HCT116 (cell line): ENCODE measurements at regions not wholly inside any gene's neighbourhood (a gene's known extent, or its start where the extent isn't known, plus 50 kb on each side); places are given as distances from the start of the nearest gene placed in this dataset.

Experiments used
- ATAC-seq: fragments of 200-7000 bp; cut with Tn5 transposase; 2 replicates; pipeline ENCODE4 v1.9.1; 2020; ENCODE audit warnings: mild to moderate bottlenecking, moderate library complexity
- BruUV-seq: library from RNA; stranded (reverse); fragments of 400-500 nt; replicated peaks from 2 replicates; lab custom pipeline; 2021; lab: Mats Ljungman, UMichigan
- CTCF ChIA-PET: fragments of 300-600 bp; sonication (Branson Sonifier 250); formaldehyde crosslinking; loops from one replicate; lab custom pipeline; 2021; ENCODE audit warnings: antibody characterized with exemption; lab: Charles Lee
- POLR2A ChIA-PET: fragments of 300-600, 350-600 bp; sonication (Branson Sonifier 250); formaldehyde crosslinking; loops from one replicate; lab custom pipeline; 2021; ENCODE audit warnings: antibody characterized with exemption; lab: Charles Lee
- RAD21 ChIA-PET, 2 experiments: fragments of 300-600 bp; sonication (Branson Sonifier 250); formaldehyde crosslinking; loops; one replicate each; lab custom pipeline; 2023; ENCODE audit warnings: low total read pairs in 2 of 2; ENCODE audit not compliant: uncharacterized antibody in 2 of 2, unreplicated experiment in 2 of 2, low non-redundant PET in 1 of 2; lab: Charles Lee
- DNase-seq: peaks from one replicate; pipeline ENCODE4 v3.0.0-alpha.2; 2010; ENCODE audit warnings: low read depth, low spot score
- H2AFZ ChIP-seq: fragments of 200-600 bp; shearing (Covaris generic), sonication (generic); 2 replicates; pipeline ENCODE4 v1.6.1; 2017; ENCODE audit warnings: low read depth, mixed run types, mixed read lengths, antibody characterized with exemption, low read length; ENCODE audit not compliant: poor library complexity, severe bottlenecking
- H3K27ac ChIP-seq: 2 replicates; pipeline ENCODE4 v1.5.1; 2012; ENCODE audit warnings: low read depth, low read length
- H3K27me3 ChIP-seq: fragments of 200-600 bp; sonication (generic); 2 replicates; pipeline ENCODE4 v1.6.1; 2016; ENCODE audit warnings: mixed run types, low read length, mixed read lengths; ENCODE audit not compliant: insufficient read depth
- H3K36me3 ChIP-seq, 2 experiments: fragments of 200-500 bp in 1 of 2; fragments of 200-600 bp in 1 of 2; sonication (Bioruptor generic) in 1 of 2; sonication (generic) in 1 of 2; 2 replicates each; pipeline versions ENCODE4 v1.5.1 to v1.6.1; 2014 to 2016; ENCODE audit warnings: low read length in 2 of 2, inconsistent platforms in 1 of 2, mixed read lengths in 1 of 2, mixed run types in 1 of 2; ENCODE audit not compliant: insufficient read depth in 2 of 2, control insufficient read depth in 1 of 2
- H3K4me1 ChIP-seq, 2 experiments: fragments of 200-600 bp in 1 of 2; sonication (generic) in 1 of 2; 2 replicates each; pipeline versions ENCODE4 v1.5.1 to v1.6.1; 2012 to 2017; ENCODE audit warnings: low read length in 2 of 2, inconsistent platforms in 1 of 2, mild to moderate bottlenecking in 1 of 2, mixed read lengths in 1 of 2, mixed run types in 1 of 2, moderate library complexity in 1 of 2; ENCODE audit not compliant: insufficient read depth in 2 of 2, control insufficient read depth in 1 of 2
- H3K4me2 ChIP-seq: fragments of 200-600 bp; sonication (generic); 2 replicates; pipeline ENCODE4 v1.6.1; 2017; ENCODE audit warnings: mixed run types, low read length, mixed read lengths
- H3K4me3 ChIP-seq, 2 experiments: fragments of 200-600 bp in 1 of 2; sonication (generic) in 1 of 2; replicated peaks in 1 of 2; 2 replicates each; pipeline ENCODE4 v1.5.1; 2011 to 2016; ENCODE audit warnings: low read length in 2 of 2, control low read depth in 1 of 2, low read depth in 1 of 2, mild to moderate bottlenecking in 1 of 2, mixed read lengths in 1 of 2, mixed run types in 1 of 2
- H3K79me2 ChIP-seq: fragments of 200-600 bp; sonication (generic); 2 replicates; pipeline ENCODE4 v1.6.1; 2017; ENCODE audit warnings: mild to moderate bottlenecking, mixed run types, low read length, moderate library complexity, mixed read lengths; ENCODE audit not compliant: insufficient read depth
- H3K9ac ChIP-seq: fragments of 200-600 bp; sonication (generic); 2 replicates; pipeline ENCODE4 v1.6.1; 2016; ENCODE audit warnings: low read length, mixed read lengths
- H3K9me2 ChIP-seq: fragments of 200-600 bp; sonication (generic), shearing (Covaris generic); 2 replicates; pipeline ENCODE4 v1.6.1; 2017; ENCODE audit warnings: mixed run types, mild to moderate bottlenecking, moderate library complexity; ENCODE audit not compliant: insufficient read depth
- H3K9me3 ChIP-seq, 2 experiments: fragments of 200-500 bp in 1 of 2; fragments of 200-600 bp in 1 of 2; sonication (Bioruptor generic) in 1 of 2; sonication (generic) in 1 of 2; 2 replicates each; pipeline ENCODE4 v1.6.1; 2014 to 2017; ENCODE audit warnings: low read length in 2 of 2, mixed read lengths in 2 of 2, inconsistent platforms in 1 of 2, low read depth in 1 of 2, mild to moderate bottlenecking in 1 of 2, mixed run types in 1 of 2, moderate library complexity in 1 of 2; ENCODE audit not compliant: control insufficient read depth in 1 of 2, insufficient read depth in 1 of 2
- H4K20me1 ChIP-seq: fragments of 200-600 bp; sonication (generic), shearing (Covaris generic); 2 replicates; pipeline ENCODE4 v1.6.1; 2017; ENCODE audit warnings: mixed run types, mild to moderate bottlenecking, moderate library complexity; ENCODE audit not compliant: insufficient read depth
- ELF1 ChIP-seq: IDR thresholded peaks from 2 replicates; pipeline ENCODE4 v1.6.1; 2012; ENCODE audit warnings: low read depth, borderline replicate concordance
- EZH2 ChIP-seq: fragments of 200-600 bp; sonication (generic); IDR thresholded peaks from 2 replicates; pipeline ENCODE4 v1.6.1; 2017; ENCODE audit warnings: antibody characterized with exemption, mixed run types
- EZH2phosphoT487 ChIP-seq: fragments of 200-600 bp; IDR thresholded peaks from 2 replicates; pipeline ENCODE4 v1.6.1; 2018; ENCODE audit warnings: antibody characterized with exemption, borderline replicate concordance
- POLR2AphosphoS5 ChIP-seq: IDR thresholded peaks from 2 replicates; pipeline ENCODE4 v1.6.1; 2011; ENCODE audit warnings: mild to moderate bottlenecking, low read depth, low read length, moderate library complexity
- intact Hi-C: fragments of 100-400 bp; cut with micrococcal nuclease; formaldehyde crosslinking; loops from 2 replicates; pipeline ENCODE4 v1.10.0; 2022

DNA sequence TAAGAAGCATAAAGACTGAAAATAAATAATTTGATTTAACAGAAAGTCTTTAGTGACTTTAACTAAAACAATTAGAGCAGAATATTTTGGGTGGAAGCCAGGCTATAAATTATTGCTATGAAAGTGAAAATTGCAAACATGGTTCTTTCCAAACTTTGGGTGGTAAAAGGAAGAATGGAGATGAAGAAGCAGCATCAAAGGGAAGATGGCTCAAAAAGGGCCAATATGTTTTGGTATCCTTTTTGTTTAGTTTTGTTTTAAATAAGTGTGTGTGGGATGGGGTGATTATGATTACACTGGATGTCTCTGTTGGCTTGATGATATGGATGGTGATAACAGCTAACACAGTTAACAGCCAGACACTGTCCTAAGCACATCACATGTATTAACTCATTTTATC, 153.7 kb downstream of the CYB561 start:
- no peak for ATAC-seq
- BruUV-seq, result no TSS peak
- no peak overlapping the region for H2AFZ ChIP-seq
- H3K27ac ChIP-seq, result no peak overlapping the region
- TF ChIP-seq EZH2phosphoT487, result no peak
- no peak for TF ChIP-seq POLR2AphosphoS5
- TF ChIP-seq ELF1, result no peak
- no peak for TF ChIP-seq EZH2
- TF ChIP-seq, all 23 proteins: peak for 0
- ChIA-PET CTCF (no interaction called here), RAD21 (no interaction called here), POLR2A (no interaction called here)
- no peak overlapping the region for H3K4me3 ChIP-seq
- intact Hi-C loops, result no loop called here
- H3K9me3 ChIP-seq, result peaks cover 0 to 5% of the 10 kb centered on the region in 2 experiments; a peak in 3 of 4 replicates
- no peaks in the 10 kb centered on the region for H3K36me3 ChIP-seq
- H3K4me2 ChIP-seq, result no peak overlapping the region
- no peak for DNase-seq
- H4K20me1 ChIP-seq, result no peaks in the 10 kb centered on the region
- no peaks in the 10 kb centered on the region for H3K27me3 ChIP-seq
- H3K4me1 ChIP-seq, result no peaks in the 10 kb centered on the region
- H3K9ac ChIP-seq, result no peak overlapping the region
- H3K9me2 ChIP-seq, result no peaks in the 10 kb centered on the region
- no peaks in the 10 kb centered on the region for H3K79me2 ChIP-seq

DNA sequence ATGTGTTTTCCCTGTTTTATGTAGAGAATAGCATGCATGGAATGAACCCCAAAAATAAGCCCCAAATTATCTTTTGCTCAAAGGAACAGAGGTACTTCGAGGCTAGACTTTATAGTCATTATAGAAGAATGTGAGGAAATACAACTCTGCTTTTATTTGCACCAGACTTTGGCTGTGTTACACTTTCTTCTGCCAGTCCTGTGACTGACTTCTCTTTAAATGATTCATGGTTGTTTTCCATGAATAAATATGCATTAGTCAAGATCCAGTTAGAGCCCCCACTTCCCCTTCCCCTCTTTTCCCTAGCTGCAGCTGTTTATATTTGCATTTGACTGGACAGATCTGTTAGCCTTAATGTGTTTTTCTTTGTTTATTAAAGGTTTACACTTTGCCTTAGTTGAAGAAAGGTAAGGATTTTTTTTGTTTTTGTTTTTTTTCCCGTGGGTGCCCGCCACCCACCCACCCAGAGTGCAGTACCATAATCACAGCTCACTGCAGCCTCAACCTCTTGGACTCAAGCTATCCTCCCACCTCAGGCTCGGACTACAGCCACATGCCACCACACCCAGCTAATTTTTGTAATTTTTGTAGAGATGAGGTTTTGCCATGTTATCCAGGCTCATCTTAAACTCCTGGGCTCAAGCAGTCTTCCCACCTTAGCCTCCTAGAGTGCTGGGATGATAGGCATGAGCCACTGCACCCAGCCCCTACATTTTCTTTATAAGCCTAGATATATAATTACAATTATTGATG, 152.6 kb downstream of the CYB561 start:
- intact Hi-C loops, result no loop called here
- DNase-seq (no peak), ATAC-seq (no peak)
- H3K4me2 ChIP-seq, result no peak overlapping the region
- H2AFZ ChIP-seq, result no peak overlapping the region
- H3K4me1 ChIP-seq, result no peaks in the 10 kb centered on the region
- no TSS peak for BruUV-seq
- no peak overlapping the region for H3K9ac ChIP-seq
- no peaks in the 10 kb centered on the region for H4K20me1 ChIP-seq
- no peak overlapping the region for H3K27ac ChIP-seq
- no peaks in the 10 kb centered on the region for H3K27me3 ChIP-seq
- H3K4me3 ChIP-seq, result no peak overlapping the region
- POLR2A ChIA-PET, result no interaction called here
- H3K79me2 ChIP-seq, result no peaks in the 10 kb centered on the region
- RAD21 ChIA-PET, result no interaction called here
- TF ChIP-seq EZH2phosphoT487, result no peak
- H3K9me3 ChIP-seq, result peaks cover 0 to 5% of the 10 kb centered on the region in 2 experiments; a peak in 3 of 4 replicates
- CTCF ChIA-PET, result no interaction called here
- H3K36me3 ChIP-seq, result no peaks in the 10 kb centered on the region
- H3K9me2 ChIP-seq, result no peaks in the 10 kb centered on the region
